HFFc6 (cell line): ENCODE measurements at regions not wholly inside any gene's neighbourhood (a gene's known extent, or its start where the extent isn't known, plus 50 kb on each side); places are given as distances from the start of the nearest gene placed in this dataset.

Source experiments
- DNase-seq: peaks from one replicate; pipeline ENCODE4 v3.0.0-alpha.2; 2018
- H3K27ac Mint-ChIP-seq: 2 replicates; pipeline ENCODE4 v1.8.0; 2020; ENCODE audit warnings: mild to moderate bottlenecking, mixed read lengths
- H3K27me3 Mint-ChIP-seq: 2 replicates; pipeline ENCODE4 v1.8.0; 2021; ENCODE audit warnings: mild to moderate bottlenecking, moderate library complexity, mixed read lengths; ENCODE audit not compliant: insufficient read depth
- H3K36me3 Mint-ChIP-seq: 2 replicates; pipeline ENCODE4 v1.8.0; 2021; ENCODE audit warnings: low read depth, mixed read lengths
- H3K4me1 Mint-ChIP-seq: 2 replicates; pipeline ENCODE4 v1.8.0; 2020; ENCODE audit warnings: low read depth, mixed read lengths
- H3K4me3 Mint-ChIP-seq: 2 replicates; pipeline ENCODE4 v1.8.0; 2020; ENCODE audit warnings: mild to moderate bottlenecking, moderate library complexity, mixed read lengths
- H3K9me3 Mint-ChIP-seq: 2 replicates; pipeline ENCODE4 v1.8.0; 2020; ENCODE audit warnings: mild to moderate bottlenecking, mixed read lengths
- TF ChIP-seq, protein P1 (sequence below): fragments of 200-600 bp; sonication (generic); IDR thresholded peaks from 2 replicates; pipeline ENCODE4 v1.5.0; 2021; ENCODE audit warnings: antibody characterized with exemption, mild to moderate bottlenecking

GRCh38 chr18:37711766-37712505, 146.3 kb upstream of the CELF4 start:
- TF ChIP-seq, protein P1, sequence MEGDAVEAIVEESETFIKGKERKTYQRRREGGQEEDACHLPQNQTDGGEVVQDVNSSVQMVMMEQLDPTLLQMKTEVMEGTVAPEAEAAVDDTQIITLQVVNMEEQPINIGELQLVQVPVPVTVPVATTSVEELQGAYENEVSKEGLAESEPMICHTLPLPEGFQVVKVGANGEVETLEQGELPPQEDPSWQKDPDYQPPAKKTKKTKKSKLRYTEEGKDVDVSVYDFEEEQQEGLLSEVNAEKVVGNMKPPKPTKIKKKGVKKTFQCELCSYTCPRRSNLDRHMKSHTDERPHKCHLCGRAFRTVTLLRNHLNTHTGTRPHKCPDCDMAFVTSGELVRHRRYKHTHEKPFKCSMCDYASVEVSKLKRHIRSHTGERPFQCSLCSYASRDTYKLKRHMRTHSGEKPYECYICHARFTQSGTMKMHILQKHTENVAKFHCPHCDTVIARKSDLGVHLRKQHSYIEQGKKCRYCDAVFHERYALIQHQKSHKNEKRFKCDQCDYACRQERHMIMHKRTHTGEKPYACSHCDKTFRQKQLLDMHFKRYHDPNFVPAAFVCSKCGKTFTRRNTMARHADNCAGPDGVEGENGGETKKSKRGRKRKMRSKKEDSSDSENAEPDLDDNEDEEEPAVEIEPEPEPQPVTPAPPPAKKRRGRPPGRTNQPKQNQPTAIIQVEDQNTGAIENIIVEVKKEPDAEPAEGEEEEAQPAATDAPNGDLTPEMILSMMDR, result no peak
- no peaks in the 10 kb centered on the region for H3K27me3 Mint-ChIP-seq
- peaks cover 23% of the 10 kb centered on the region for H3K9me3 Mint-ChIP-seq
- H3K4me3 Mint-ChIP-seq, result no peak overlapping the region
- no peak overlapping the region for H3K27ac Mint-ChIP-seq
- H3K36me3 Mint-ChIP-seq, result peaks cover 12% of the 10 kb centered on the region
- H3K4me1 Mint-ChIP-seq, result no peaks in the 10 kb centered on the region
- no peak for DNase-seq

DNA sequence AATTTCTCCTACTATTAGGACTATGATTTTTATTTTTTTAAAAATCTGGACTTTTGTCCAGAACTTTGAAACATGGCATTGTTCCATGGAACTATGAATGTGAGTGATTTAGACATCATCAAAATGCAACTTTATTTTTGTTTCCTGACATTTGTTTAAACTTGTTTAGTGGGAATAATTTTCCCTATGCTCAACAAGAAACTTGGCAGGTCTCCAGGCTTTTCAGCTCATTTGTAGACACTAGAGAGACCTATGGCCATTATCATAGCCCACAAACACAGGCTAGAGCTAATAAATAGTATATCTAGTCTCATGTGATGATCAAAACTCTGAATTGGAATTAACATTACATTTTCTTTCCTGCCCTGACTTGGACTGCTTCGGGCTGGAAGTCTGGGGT, 145.1 kb upstream of the CELF4 start:
- TF ChIP-seq, protein P1, result no peak
- Mint-ChIP-seq H3K4me1 (no peaks in the 10 kb centered on the region), H3K9me3 (peaks cover 23% of the 10 kb centered on the region), H3K27me3 (no peaks in the 10 kb centered on the region), H3K27ac (no peak overlapping the region), H3K36me3 (peaks cover 12% of the 10 kb centered on the region), H3K4me3 (no peak overlapping the region)
- DNase-seq, result no peak

DNA sequence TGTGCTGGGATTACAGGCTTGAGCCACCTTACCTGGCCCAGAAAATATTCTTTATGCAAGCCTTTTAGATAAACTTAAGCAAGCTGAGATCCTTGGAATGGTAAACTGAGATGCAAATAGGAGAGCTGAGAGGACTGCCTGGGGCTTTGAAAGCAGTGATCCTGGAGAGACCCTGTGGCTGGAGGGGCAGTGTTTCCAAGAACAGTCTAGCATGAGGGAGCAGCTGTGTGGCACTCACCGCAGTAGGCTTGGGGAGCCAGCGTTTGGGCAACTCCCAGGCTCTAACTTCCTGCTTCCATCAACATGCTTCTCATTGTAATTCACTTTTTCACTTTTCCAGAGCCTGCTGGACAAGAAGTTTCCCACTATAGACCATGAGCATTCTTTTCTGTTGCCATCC, 144.1 kb upstream of the CELF4 start:
- H3K36me3 Mint-ChIP-seq, result peaks cover 3% of the 10 kb centered on the region; the same call in 1 of the 2 replicates
- no peak overlapping the region for H3K27ac Mint-ChIP-seq
- TF ChIP-seq, protein P1, result no peak
- no peaks in the 10 kb centered on the region for H3K4me1 Mint-ChIP-seq
- DNase-seq, result no peak
- H3K4me3 Mint-ChIP-seq, result no peak overlapping the region
- H3K9me3 Mint-ChIP-seq, result peaks cover 14% of the 10 kb centered on the region; the same call in 1 of the 2 replicates
- no peaks in the 10 kb centered on the region for H3K27me3 Mint-ChIP-seq

- no peak overlapping the region for H3K27ac Mint-ChIP-seq
- H3K9me3 Mint-ChIP-seq, result peaks cover 8% of the 10 kb centered on the region
- DNase-seq, result no peak
Observed at GRCh38 chr18:37705016-37705415, 139.4 kb upstream of the CELF4 start.

DNA sequence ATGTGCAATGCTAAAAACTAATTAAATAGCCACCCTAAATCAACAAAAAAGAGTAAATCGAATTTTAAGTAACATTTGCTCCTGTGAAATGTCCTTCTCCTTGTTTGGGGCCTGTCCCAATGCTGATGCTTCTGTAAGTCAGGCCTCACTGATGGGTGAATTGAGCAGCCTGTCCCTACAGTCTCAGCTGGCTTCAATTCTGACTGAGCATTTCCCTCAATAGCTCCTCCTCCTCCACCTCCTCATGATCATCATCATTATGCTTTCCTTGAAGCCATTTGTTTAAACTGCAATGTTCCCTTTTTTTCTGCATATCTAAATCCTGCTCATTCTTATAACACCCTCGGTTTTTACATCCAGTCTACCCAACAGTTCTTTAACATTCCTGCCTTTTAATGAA, 137.2 kb upstream of the CELF4 start:
- TF ChIP-seq, protein P1, result no peak
- Mint-ChIP-seq H3K36me3 (no peaks in the 10 kb centered on the region), H3K27ac (no peak overlapping the region), H3K4me3 (no peak overlapping the region), H3K27me3 (no peaks in the 10 kb centered on the region), H3K9me3 (peaks cover 15% of the 10 kb centered on the region), H3K4me1 (no peaks in the 10 kb centered on the region)
- no peak for DNase-seq

More at GRCh38 chr18:37705016-37705415, 139.4 kb upstream of the CELF4 start:
- H3K27me3 Mint-ChIP-seq, result no peaks in the 10 kb centered on the region
- H3K36me3 Mint-ChIP-seq, result no peaks in the 10 kb centered on the region
- H3K4me3 Mint-ChIP-seq, result no peak overlapping the region
- TF ChIP-seq, protein P1, result no peak
- H3K4me1 Mint-ChIP-seq, result no peaks in the 10 kb centered on the region
